OCI-LY3 (cell line): ENCODE measurements at regions not wholly inside any gene's neighbourhood (a gene's known extent, or its start where the extent isn't known, plus 50 kb on each side); places are given as distances from the start of the nearest gene placed in this dataset.

ENCODE experiments used
- H2AFZ ChIP-seq: fragments of 200-600, 300-600 bp; shearing (Covaris generic); 2 replicates; pipeline ENCODE4 v1.6.0; 2014; ENCODE audit warnings: antibody characterized with exemption, low read depth, low read length
- H3K27ac ChIP-seq: fragments of 200-600, 300-600 bp; sonication (generic); 2 replicates; pipeline ENCODE4 v1.5.1; 2014; ENCODE audit warnings: mild to moderate bottlenecking, low read length, moderate library complexity, mixed read lengths
- H3K27me3 ChIP-seq: fragments of 200-600, 300-600 bp; sonication (generic); 2 replicates; pipeline ENCODE4 v1.6.1; 2014; ENCODE audit warnings: low read depth, low read length, mixed read lengths
- H3K36me3 ChIP-seq: fragments of 200-600, 300-600 bp; sonication (generic); replicated peaks from 2 replicates; pipeline ENCODE3; 2014; ENCODE audit warnings: low read depth, low read length, mixed read lengths
- H3K4me1 ChIP-seq: fragments of 300-600, 200-600 bp; sonication (generic); 2 replicates; pipeline ENCODE4 v1.6.1; 2014; ENCODE audit warnings: low read length, mixed read lengths
- H3K4me2 ChIP-seq: fragments of 200-600, 300-600 bp; sonication (generic); 2 replicates; pipeline ENCODE4 v1.6.1; 2014; ENCODE audit warnings: low read length, mixed read lengths
- H3K4me3 ChIP-seq: fragments of 300-600, 200-600 bp; sonication (generic); 2 replicates; pipeline ENCODE4 v1.5.1; 2014; ENCODE audit warnings: antibody characterized with exemption, mild to moderate bottlenecking, low read length, moderate library complexity
- H3K79me2 ChIP-seq: fragments of 300-600, 200-600 bp; shearing (Covaris generic); 2 replicates; pipeline ENCODE4 v1.6.1; 2014; ENCODE audit warnings: mild to moderate bottlenecking, low read length, mixed read lengths
- H3K9ac ChIP-seq: fragments of 300-600, 200-600 bp; shearing (Covaris generic); 2 replicates; pipeline ENCODE4 v1.6.0; 2014; ENCODE audit warnings: mild to moderate bottlenecking, low read length, moderate library complexity
- H3K9me3 ChIP-seq: fragments of 200-600, 300-600 bp; shearing (Covaris generic); 2 replicates; pipeline ENCODE4 v1.6.1; 2014; ENCODE audit warnings: low read length, mixed read lengths; ENCODE audit not compliant: insufficient read depth
- H4K20me1 ChIP-seq: fragments of 200-600, 300-600 bp; sonication (generic); 2 replicates; pipeline ENCODE4 v1.6.1; 2016; ENCODE audit warnings: low read length, mixed read lengths; ENCODE audit not compliant: insufficient read depth
- EZH2phosphoT487 ChIP-seq: fragments of 200-600 bp; shearing (Covaris generic); IDR thresholded peaks from 2 replicates; pipeline ENCODE4 v1.6.1; 2018; ENCODE audit warnings: antibody characterized with exemption, mixed run types, low read depth
- TF ChIP-seq, protein P1 (sequence below): fragments of 200-600, 300-600 bp; sonication (generic); IDR thresholded peaks from 2 replicates; pipeline ENCODE4 v1.5.1; 2014; ENCODE audit warnings: antibody characterized with exemption, low read length, low read depth

DNA sequence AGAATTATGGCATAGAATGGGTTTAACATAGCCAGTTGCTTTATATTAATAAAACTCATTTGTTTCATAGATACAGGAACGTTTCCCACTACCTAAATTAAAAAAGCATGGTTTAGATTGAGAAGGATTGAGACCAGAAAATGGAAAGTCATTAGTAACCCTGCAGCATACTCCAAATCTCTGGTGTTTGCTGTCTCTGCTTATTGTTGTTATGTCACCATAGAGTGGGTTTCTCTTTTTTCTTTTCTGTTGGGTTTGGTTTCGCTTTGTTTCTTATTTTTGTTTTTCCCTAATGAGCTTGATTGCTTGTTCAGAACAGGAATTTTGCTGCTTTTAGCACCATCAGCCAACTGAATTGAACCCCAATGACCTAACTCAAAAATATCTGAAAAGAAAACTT, 1034.8 kb downstream of the MAT2B start:
- H3K9me3 ChIP-seq = no peaks in the 10 kb centered on the region
- H3K27me3 ChIP-seq = no peaks in the 10 kb centered on the region
- no peak overlapping the region for H3K27ac ChIP-seq
- no peaks in the 10 kb centered on the region for H3K4me1 ChIP-seq
- no peak overlapping the region for H3K4me3 ChIP-seq
- H3K4me2 ChIP-seq = no peak overlapping the region
- no peak overlapping the region for H2AFZ ChIP-seq
- H3K79me2 ChIP-seq = no peaks in the 10 kb centered on the region
- H3K9ac ChIP-seq = no peak overlapping the region
- H4K20me1 ChIP-seq = no peaks in the 10 kb centered on the region
- TF ChIP-seq, protein P1, sequence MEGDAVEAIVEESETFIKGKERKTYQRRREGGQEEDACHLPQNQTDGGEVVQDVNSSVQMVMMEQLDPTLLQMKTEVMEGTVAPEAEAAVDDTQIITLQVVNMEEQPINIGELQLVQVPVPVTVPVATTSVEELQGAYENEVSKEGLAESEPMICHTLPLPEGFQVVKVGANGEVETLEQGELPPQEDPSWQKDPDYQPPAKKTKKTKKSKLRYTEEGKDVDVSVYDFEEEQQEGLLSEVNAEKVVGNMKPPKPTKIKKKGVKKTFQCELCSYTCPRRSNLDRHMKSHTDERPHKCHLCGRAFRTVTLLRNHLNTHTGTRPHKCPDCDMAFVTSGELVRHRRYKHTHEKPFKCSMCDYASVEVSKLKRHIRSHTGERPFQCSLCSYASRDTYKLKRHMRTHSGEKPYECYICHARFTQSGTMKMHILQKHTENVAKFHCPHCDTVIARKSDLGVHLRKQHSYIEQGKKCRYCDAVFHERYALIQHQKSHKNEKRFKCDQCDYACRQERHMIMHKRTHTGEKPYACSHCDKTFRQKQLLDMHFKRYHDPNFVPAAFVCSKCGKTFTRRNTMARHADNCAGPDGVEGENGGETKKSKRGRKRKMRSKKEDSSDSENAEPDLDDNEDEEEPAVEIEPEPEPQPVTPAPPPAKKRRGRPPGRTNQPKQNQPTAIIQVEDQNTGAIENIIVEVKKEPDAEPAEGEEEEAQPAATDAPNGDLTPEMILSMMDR = no peak
- no peaks in the 10 kb centered on the region for H3K36me3 ChIP-seq

DNA sequence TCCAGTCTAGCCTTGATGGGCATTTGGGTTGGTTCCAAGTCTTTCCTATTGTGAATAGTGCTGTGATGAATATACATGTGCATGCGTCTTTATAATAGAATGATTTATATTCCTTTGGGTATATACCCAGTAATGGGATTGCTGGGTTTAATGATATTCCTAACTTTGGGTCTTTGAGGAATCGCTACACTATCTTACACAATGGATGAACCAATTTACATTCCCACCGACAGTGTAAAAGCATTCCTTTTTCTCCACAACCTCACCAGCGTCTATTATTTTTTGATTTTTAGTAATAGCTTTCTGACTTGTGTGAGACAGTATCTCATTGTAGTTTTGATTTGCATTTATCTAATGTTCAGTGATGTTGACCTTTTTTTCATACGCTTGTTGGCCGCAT, 1040.1 kb downstream of the MAT2B start:
- Histone ChIP-seq H3K4me2 (no peak overlapping the region), H3K27ac (no peak overlapping the region), H2AFZ (no peak overlapping the region), H3K4me1 (no peaks in the 10 kb centered on the region), H4K20me1 (no peaks in the 10 kb centered on the region), H3K4me3 (no peak overlapping the region), H3K79me2 (no peaks in the 10 kb centered on the region), H3K9ac (no peak overlapping the region), H3K36me3 (no peaks in the 10 kb centered on the region), H3K9me3 (no peaks in the 10 kb centered on the region), H3K27me3 (no peaks in the 10 kb centered on the region)
- TF ChIP-seq, protein P1 = no peak
- no peak for TF ChIP-seq EZH2phosphoT487

DNA sequence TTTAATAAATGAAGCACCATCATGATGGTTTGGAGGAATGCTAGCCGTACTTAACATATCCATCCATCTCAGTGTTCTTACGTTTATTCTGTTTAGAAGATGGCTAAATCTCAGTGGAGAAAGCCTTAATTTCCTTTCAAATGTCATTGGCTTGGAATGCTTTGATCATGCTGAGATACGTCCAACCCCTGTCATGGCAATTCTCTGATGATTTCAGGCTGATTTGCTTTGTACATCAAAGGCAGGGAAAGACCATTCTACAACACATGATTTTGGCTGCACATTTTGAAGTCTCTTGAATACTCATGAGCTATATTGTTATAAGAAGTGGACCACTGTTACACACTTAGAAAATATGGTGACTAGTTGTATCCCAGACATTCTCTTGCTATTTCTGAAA, 1048.4 kb downstream of the MAT2B start:
- no peak overlapping the region for H3K4me3 ChIP-seq
- H3K9ac ChIP-seq = no peak overlapping the region
- H3K4me2 ChIP-seq = no peak overlapping the region
- H3K36me3 ChIP-seq = no peaks in the 10 kb centered on the region
- no peaks in the 10 kb centered on the region for H3K27me3 ChIP-seq
- H3K9me3 ChIP-seq = no peaks in the 10 kb centered on the region
- H4K20me1 ChIP-seq = no peaks in the 10 kb centered on the region
- TF ChIP-seq EZH2phosphoT487 = no peak
- TF ChIP-seq, protein P1 = no peak
- no peaks in the 10 kb centered on the region for H3K4me1 ChIP-seq
- H3K79me2 ChIP-seq = no peaks in the 10 kb centered on the region
- no peak overlapping the region for H2AFZ ChIP-seq
- H3K27ac ChIP-seq = no peak overlapping the region

DNA sequence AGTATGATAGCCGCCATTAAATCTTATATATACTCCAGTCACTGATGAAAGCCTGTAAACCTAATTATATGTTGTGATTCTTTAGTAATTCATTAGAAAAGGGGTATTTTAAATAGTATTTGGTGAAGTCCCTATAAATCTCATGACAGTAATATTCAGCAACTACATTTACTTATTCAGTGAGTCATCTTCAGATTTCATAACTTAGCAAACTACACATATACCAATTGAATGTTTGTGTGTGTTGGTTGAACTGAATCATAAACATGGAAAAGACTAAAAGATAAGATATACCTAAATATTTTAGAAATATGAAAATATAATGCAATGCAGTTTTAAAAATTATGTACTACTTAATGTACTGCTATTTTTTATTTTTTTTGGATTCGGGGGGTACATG, 1050.4 kb downstream of the MAT2B start:
- Histone ChIP-seq H4K20me1 (no peaks in the 10 kb centered on the region), H3K27me3 (no peaks in the 10 kb centered on the region), H3K79me2 (no peaks in the 10 kb centered on the region), H3K4me1 (no peaks in the 10 kb centered on the region), H3K4me2 (no peak overlapping the region), H3K9me3 (no peaks in the 10 kb centered on the region), H3K36me3 (no peaks in the 10 kb centered on the region), H3K4me3 (no peak overlapping the region), H2AFZ (no peak overlapping the region), H3K9ac (no peak overlapping the region), H3K27ac (no peak overlapping the region)
- TF ChIP-seq EZH2phosphoT487 = no peak
- TF ChIP-seq, protein P1 = no peak
